Activated CD4-positive, CD25-positive, alpha-beta regulatory T cell treated with anti-CD3 and anti-CD28 coated beads, Interleukin-2, amount 50 U/mL, for 16 hours (primary cell): ENCODE measurements at regions not wholly inside any gene's neighbourhood (a gene's known extent, or its start where the extent isn't known, plus 50 kb on each side); places are given as distances from the start of the nearest gene placed in this dataset.

ENCODE experiments used
- DNase-seq: peaks from one replicate; pipeline ENCODE4 v3.0.0-alpha.2; 2020; ENCODE audit warnings: low read depth, low spot score

GRCh38 chr6:104325341-104326172 lies 534.2 kb downstream of the HACE1 start:
- no peak for DNase-seq

GRCh38 chr6:104324301-104324700 lies 535.4 kb downstream of the HACE1 start:
- DNase-seq = no peak

- DNase-seq = no peak
Measured at GRCh38 chr6:104322841-104323240, 536.9 kb downstream of the HACE1 start.

GRCh38 chr6:104321301-104321700 lies 538.4 kb downstream of the HACE1 start:
- no peak for DNase-seq

- DNase-seq = no peak
Measured at GRCh38 chr6:104320896-104321295, 538.8 kb downstream of the HACE1 start.

- no peak for DNase-seq
Measured at GRCh38 chr6:104312851-104313250, 546.9 kb downstream of the HACE1 start.

- no peak for DNase-seq
Measured at GRCh38 chr6:104306211-104306610, 553.5 kb downstream of the HACE1 start.

GRCh38 chr6:104305206-104305605 lies 554.5 kb downstream of the HACE1 start:
- no peak for DNase-seq

GRCh38 chr6:104301951-104302350 lies 557.8 kb downstream of the HACE1 start:
- DNase-seq = no peak

GRCh38 chr6:104286641-104287040 lies 573.1 kb downstream of the HACE1 start:
- no peak for DNase-seq

- no peak for DNase-seq
Measured at GRCh38 chr6:104284872-104285271, 574.8 kb downstream of the HACE1 start.

GRCh38 chr6:104282581-104282980 lies 577.1 kb downstream of the HACE1 start:
- DNase-seq = no peak

- DNase-seq = no peak
Measured at GRCh38 chr6:104281370-104281769, 578.3 kb downstream of the HACE1 start.

- no peak for DNase-seq
Measured at GRCh38 chr6:104268389-104268788, 591.3 kb downstream of the HACE1 start.

- no peak for DNase-seq
Measured at GRCh38 chr6:104266922-104267321, 592.8 kb downstream of the HACE1 start.

- no peak for DNase-seq
Measured at GRCh38 chr6:104256646-104257045, 603.1 kb downstream of the HACE1 start.

- DNase-seq = no peak
Measured at GRCh38 chr6:104253236-104253635, 606.5 kb downstream of the HACE1 start.

- no peak for DNase-seq
Measured at GRCh38 chr6:104252276-104252675, 607.4 kb downstream of the HACE1 start.

- no peak for DNase-seq
Measured at GRCh38 chr6:104251651-104252050, 608.1 kb downstream of the HACE1 start.

- no peak for DNase-seq
Measured at GRCh38 chr6:104240865-104241264, 618.9 kb downstream of the HACE1 start.

GRCh38 chr6:104239971-104240370 lies 619.7 kb downstream of the HACE1 start:
- DNase-seq = no peak

- no peak for DNase-seq
Measured at GRCh38 chr6:104229057-104229456, 630.7 kb downstream of the HACE1 start.

- DNase-seq = no peak
Measured at GRCh38 chr6:104227508-104227907, 632.2 kb downstream of the HACE1 start.
